ENCODE measurements at regions not wholly inside any gene's neighbourhood (a gene's known extent, or its start where the extent isn't known, plus 50 kb on each side); places are given as distances from the start of the nearest gene placed in this dataset.

- TF ChIP-seq, protein P1, sequence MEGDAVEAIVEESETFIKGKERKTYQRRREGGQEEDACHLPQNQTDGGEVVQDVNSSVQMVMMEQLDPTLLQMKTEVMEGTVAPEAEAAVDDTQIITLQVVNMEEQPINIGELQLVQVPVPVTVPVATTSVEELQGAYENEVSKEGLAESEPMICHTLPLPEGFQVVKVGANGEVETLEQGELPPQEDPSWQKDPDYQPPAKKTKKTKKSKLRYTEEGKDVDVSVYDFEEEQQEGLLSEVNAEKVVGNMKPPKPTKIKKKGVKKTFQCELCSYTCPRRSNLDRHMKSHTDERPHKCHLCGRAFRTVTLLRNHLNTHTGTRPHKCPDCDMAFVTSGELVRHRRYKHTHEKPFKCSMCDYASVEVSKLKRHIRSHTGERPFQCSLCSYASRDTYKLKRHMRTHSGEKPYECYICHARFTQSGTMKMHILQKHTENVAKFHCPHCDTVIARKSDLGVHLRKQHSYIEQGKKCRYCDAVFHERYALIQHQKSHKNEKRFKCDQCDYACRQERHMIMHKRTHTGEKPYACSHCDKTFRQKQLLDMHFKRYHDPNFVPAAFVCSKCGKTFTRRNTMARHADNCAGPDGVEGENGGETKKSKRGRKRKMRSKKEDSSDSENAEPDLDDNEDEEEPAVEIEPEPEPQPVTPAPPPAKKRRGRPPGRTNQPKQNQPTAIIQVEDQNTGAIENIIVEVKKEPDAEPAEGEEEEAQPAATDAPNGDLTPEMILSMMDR (IDR thresholded peaks at IDR 0.05; ENCODE audit: insufficient read depth, low read depth, low read length, missing control alignments): no peak
- no peak overlapping the region for H3K4me3 ChIP-seq (ENCODE audit: low read length)
- no peak for DNase-seq (ENCODE audit: low read depth)
These were observed 68.7 kb upstream of the MYOCD start for GRCh38 chr17:12596961-12597360.

GRCh38 chr17:12597895-12598294 is 67.8 kb upstream of the MYOCD start:
- DNase-seq (ENCODE audit: low read depth): no peak
- no peak overlapping the region for H3K4me3 ChIP-seq (ENCODE audit: low read length)
- TF ChIP-seq, protein P1 (IDR thresholded peaks at IDR 0.05; ENCODE audit: insufficient read depth, low read depth, low read length, missing control alignments): no peak

DNA sequence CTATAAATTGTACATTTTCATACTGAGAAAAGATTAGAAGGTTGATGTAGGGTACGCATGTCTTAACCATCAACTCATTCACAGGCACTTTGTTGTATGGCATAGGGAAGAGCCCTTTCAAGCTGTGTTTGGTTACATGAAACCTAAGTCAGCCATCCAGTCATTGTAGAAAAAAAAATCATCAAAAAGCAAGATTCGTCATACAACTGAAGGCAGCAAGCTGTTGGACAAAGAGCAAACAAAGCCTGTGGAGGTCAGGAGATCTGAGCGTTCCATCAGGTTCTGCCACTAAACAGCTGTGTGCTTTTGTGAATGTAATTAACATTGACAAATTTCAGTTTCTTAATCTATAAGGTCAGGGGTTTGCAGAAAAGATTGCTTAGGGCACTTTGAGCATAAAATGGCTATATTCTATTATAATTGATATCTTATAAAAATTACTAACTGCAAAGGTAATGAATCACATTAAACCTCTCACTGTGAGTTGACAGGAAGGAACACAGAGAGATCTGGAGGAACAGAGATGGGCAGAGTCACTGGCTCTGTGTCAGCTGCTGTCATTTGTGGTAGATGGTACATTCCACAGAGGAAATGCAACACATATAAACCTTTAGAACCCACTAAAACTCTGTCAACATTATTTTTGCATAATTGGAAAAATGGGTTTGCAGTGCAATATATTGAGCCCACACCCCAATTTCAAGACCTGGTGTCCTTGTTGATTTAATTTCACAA is 66.3 kb upstream of the MYOCD start:
- peak; percentile 40 for DNase-seq (ENCODE audit: low read depth)
- H3K4me3 ChIP-seq (ENCODE audit: low read length): no peak overlapping the region
- TF ChIP-seq, protein P1 (IDR thresholded peaks at IDR 0.05; ENCODE audit: insufficient read depth, low read depth, low read length, missing control alignments): no peak

DNA sequence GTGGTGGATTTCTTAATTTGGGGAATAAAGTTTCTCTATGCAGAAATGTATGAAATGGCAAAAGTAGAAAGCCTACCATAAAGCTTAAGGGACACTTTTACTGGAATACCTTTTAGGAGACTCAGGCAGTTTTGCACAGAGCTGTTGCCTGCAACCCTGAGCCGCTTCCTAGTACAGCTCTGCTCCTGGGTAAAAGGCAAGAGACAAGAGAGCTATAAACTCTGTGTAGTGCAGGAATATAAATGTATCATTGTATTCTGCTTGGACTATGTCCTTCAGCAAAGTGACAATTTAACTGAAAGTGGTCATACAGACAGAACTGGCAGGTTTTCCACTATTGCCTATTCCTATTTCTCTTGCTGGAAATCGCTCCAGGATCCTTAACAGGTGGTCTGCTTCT is 65.3 kb upstream of the MYOCD start:
- TF ChIP-seq, protein P1 (IDR thresholded peaks at IDR 0.05; ENCODE audit: insufficient read depth, low read depth, low read length, missing control alignments): no peak
- no peak overlapping the region for H3K4me3 ChIP-seq (ENCODE audit: low read length)
- DNase-seq (ENCODE audit: low read depth): no peak

- TF ChIP-seq, protein P1 (IDR thresholded peaks at IDR 0.05; ENCODE audit: insufficient read depth, low read depth, low read length, missing control alignments): no peak
- DNase-seq (ENCODE audit: low read depth): no peak
- no peak overlapping the region for H3K4me3 ChIP-seq (ENCODE audit: low read length)
These were observed 62.1 kb upstream of the MYOCD start for GRCh38 chr17:12603566-12603965.

DNA sequence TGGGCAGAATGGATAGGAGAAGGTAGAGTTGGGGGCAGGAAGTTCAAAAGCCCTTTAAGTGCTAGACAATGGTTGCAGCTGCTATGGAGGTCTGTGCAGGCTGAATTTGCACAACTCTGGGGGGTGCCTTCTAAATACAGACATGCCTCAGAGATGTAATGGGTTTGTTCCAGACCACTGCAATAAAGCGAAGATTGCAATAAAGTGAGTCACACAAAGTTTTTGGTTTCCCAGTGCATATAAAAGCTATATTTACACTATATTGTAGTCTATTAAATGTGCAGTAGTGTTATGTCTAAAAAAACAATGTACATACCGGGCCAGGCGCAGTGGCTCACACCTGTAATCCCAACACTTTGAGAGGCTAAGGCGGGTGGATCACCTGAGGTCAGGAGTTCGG is 60.5 kb upstream of the MYOCD start:
- H3K4me3 ChIP-seq (ENCODE audit: low read length): no peak overlapping the region
- DNase-seq (ENCODE audit: low read depth): no peak
- TF ChIP-seq, protein P1 (IDR thresholded peaks at IDR 0.05; ENCODE audit: insufficient read depth, low read depth, low read length, missing control alignments): no peak

DNA sequence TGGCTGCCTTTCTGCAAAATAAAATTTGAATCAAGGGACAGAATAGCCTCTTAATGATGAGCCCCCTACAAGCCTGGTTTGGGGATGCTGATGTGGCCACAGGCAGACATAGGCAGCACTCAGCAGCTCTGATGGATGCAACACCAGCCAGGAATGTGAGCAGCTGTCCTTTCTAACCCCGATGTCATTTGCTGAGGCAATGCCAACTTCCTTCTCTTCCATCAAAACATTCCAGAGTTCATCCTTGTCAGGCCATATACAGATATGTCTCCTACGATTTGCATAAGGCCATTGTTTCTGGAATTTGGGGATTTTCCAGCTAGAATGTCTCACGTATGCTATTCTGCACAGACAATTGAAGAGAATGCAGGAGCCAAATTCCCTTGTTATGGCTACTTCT is 52.1 kb upstream of the MYOCD start:
- DNase-seq (ENCODE audit: low read depth): peak; percentile 56
- TF ChIP-seq, protein P1 (IDR thresholded peaks at IDR 0.05; ENCODE audit: insufficient read depth, low read depth, low read length, missing control alignments): no peak
- H3K4me3 ChIP-seq (ENCODE audit: low read length): no peak overlapping the region

Data from epithelial cell of esophagus (primary cell).